GM23248 (cell line): ENCODE measurements at regions not wholly inside any gene's neighbourhood (a gene's known extent, or its start where the extent isn't known, plus 50 kb on each side); places are given as distances from the start of the nearest gene placed in this dataset. TPM values are rescaled to one million over a fixed set of nuclear protein-coding genes. Genes with fewer than 3 reads are reported as not detected.

Experiments used
- DNase-seq: peaks from one replicate; pipeline ENCODE4 v3.0.0-alpha.2; 2015
- H2AFZ ChIP-seq: fragments of 200-600 bp; sonication (generic); 2 replicates; pipeline ENCODE4 v1.6.1; 2016; ENCODE audit warnings: antibody characterized with exemption
- H3F3A ChIP-seq: fragments of 200-600 bp; sonication (generic); 2 replicates; pipeline ENCODE4 v1.6.1; 2016; ENCODE audit warnings: mild to moderate bottlenecking, antibody characterized with exemption, mixed run types; ENCODE audit not compliant: insufficient read depth
- H3K27ac ChIP-seq: fragments of 200-600 bp; sonication (generic); 2 replicates; pipeline ENCODE4 v1.5.1; 2016; ENCODE audit warnings: mild to moderate bottlenecking
- H3K27me3 ChIP-seq: fragments of 200-600 bp; sonication (generic); replicated peaks from 2 replicates; pipeline ENCODE4 v1.6.1; 2016; ENCODE audit warnings: mild to moderate bottlenecking; ENCODE audit not compliant: insufficient read depth
- H3K36me3 ChIP-seq: fragments of 200-600 bp; sonication (generic); 2 replicates; pipeline ENCODE4 v1.6.1; 2016; ENCODE audit warnings: low read depth, mild to moderate bottlenecking
- H3K4me1 ChIP-seq: fragments of 200-600 bp; sonication (generic); 2 replicates; pipeline ENCODE4 v1.6.1; 2016; ENCODE audit warnings: mild to moderate bottlenecking; ENCODE audit not compliant: insufficient read depth
- H3K4me2 ChIP-seq: fragments of 200-600 bp; sonication (generic); one replicate; pipeline ENCODE4 v1.6.1; 2016; ENCODE audit warnings: mild to moderate bottlenecking; ENCODE audit not compliant: unreplicated experiment
- H3K4me3 ChIP-seq: fragments of 200-600 bp; sonication (generic); 2 replicates; pipeline ENCODE4 v1.5.1; 2016; ENCODE audit warnings: mild to moderate bottlenecking
- H3K79me2 ChIP-seq: fragments of 200-600 bp; sonication (generic); 2 replicates; pipeline ENCODE4 v1.6.1; 2016; ENCODE audit warnings: mild to moderate bottlenecking; ENCODE audit not compliant: insufficient read depth
- H3K9ac ChIP-seq: fragments of 200-600 bp; sonication (generic); 2 replicates; pipeline ENCODE4 v1.6.1; 2016; ENCODE audit warnings: mild to moderate bottlenecking
- H3K9me2 ChIP-seq: fragments of 200-600 bp; sonication (generic); 2 replicates; pipeline ENCODE4 v1.6.1; 2016; ENCODE audit warnings: mixed run types, mild to moderate bottlenecking, moderate library complexity; ENCODE audit not compliant: insufficient read depth
- H3K9me3 ChIP-seq: fragments of 200-600 bp; sonication (generic); one replicate; pipeline ENCODE4 v1.6.1; 2017; ENCODE audit warnings: low read depth
- H4K20me1 ChIP-seq: fragments of 200-600 bp; sonication (generic); 2 replicates; pipeline ENCODE4 v1.6.0; 2016; ENCODE audit not compliant: insufficient read depth
- EZH2 ChIP-seq: fragments of 200-600 bp; sonication (generic); IDR thresholded peaks from 2 replicates; pipeline ENCODE4 v1.6.1; 2018; ENCODE audit warnings: antibody characterized with exemption, mild to moderate bottlenecking; ENCODE audit not compliant: insufficient read depth, poor library complexity, severe bottlenecking
- EZH2phosphoT487 ChIP-seq: fragments of 200-600 bp; sonication (generic); IDR thresholded peaks from 2 replicates; pipeline ENCODE4 v1.6.1; 2018; ENCODE audit warnings: antibody characterized with exemption, moderate library complexity, mild to moderate bottlenecking, low read depth; ENCODE audit not compliant: insufficient read depth
- WGBS, 2 experiments: methylation state at CpG; one replicate each; pipeline ENCODE4 v1.1.6; 2015 to 2017; ENCODE audit warnings: low lambda C conversion rate in 2 of 2, low coverage in 1 of 2; ENCODE audit errors: missing lambda C conversion rate in 2 of 2; 5-methylcytosine and 5-hydroxymethylcytosine counted together
- in situ Hi-C: fragments of 300-500 bp; cut with MboI; formaldehyde crosslinking; loops from 2 replicates; pipeline ENCODE4 v1.15.0; 2020
- small RNA-seq: library from RNA; depleted of rRNA; stranded (forward); fragments of <200 nt; gene quantifications from one replicate; pipeline ENCODE3, GENCODE V24; 2014; ENCODE audit warnings: low read depth, low replicate concordance

DNA sequence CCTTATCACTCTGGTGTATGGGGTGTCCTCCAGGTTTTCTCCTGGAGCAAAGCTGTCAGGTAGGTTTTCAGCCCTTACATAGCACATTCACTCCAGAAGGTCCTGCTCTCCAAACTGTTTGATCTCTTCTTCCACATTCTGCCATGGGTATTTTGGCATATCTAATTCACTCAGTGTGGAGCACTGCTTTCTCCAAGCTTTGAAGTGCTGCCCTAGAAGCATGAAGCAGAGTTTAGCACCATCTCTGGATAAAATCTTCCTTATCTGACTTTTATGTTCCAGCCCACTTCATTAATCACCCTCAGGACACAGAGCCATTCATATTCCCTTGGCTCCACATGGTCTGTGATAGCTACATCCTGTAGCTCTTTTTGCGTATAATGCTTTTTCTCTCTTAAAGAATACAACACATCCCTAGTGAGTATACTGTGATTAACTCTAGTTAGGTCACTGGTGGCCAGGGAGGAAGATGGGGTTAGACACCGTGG lies 56.7 kb upstream of the ARHGAP28 start:
- no peak overlapping the region for H2AFZ ChIP-seq
- 60 to 66% methylated on average over 2 of the region's 2 CpGs for WGBS, 2 experiments
- H3K9me3 ChIP-seq = no peaks in the 10 kb centered on the region
- H3K36me3 ChIP-seq = no peaks in the 10 kb centered on the region
- no peak overlapping the region for H3K27ac ChIP-seq
- H3K4me1 ChIP-seq = no peaks in the 10 kb centered on the region
- H3K4me3 ChIP-seq = no peak overlapping the region
- in situ Hi-C loops = no loop called here
- H3K9me2 ChIP-seq = no peaks in the 10 kb centered on the region
- DNase-seq = no peak
- H3K79me2 ChIP-seq = no peaks in the 10 kb centered on the region
- H3K4me2 ChIP-seq = no peak overlapping the region
- H3K9ac ChIP-seq = no peak overlapping the region
- no peaks in the 10 kb centered on the region for H4K20me1 ChIP-seq
- 0 out of 2 replicates have a peak, but pooled peaks cover 3% of the 10 kb centered on the region for H3K27me3 ChIP-seq
- H3F3A ChIP-seq = no peaks in the 10 kb centered on the region
- TF ChIP-seq EZH2 (no peak), EZH2phosphoT487 (no peak)

DNA sequence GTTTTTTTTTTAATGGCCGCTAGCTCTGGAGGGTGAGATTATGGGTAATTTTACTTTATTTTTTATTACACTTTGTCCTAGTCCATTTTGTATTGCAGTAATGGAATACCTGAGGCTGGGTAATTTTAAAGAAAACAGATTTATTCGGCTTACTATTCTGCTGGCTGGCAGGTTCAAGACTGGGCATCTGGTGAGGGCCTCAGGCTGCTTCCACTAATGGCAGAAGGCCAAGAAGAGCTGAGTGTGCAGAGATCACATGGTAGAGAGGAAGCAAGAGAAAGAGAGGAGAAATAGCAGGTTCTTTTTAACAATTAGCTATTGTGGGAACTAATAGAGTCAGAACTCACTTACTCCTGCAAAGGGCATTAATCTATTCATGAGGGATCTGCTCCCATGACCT lies 52.4 kb upstream of the ARHGAP28 start:
- no peak overlapping the region for H3K4me3 ChIP-seq
- no peak for TF ChIP-seq EZH2phosphoT487
- TF ChIP-seq EZH2 = no peak
- H3F3A ChIP-seq = no peaks in the 10 kb centered on the region
- no peaks in the 10 kb centered on the region for H3K79me2 ChIP-seq
- no peaks in the 10 kb centered on the region for H4K20me1 ChIP-seq
- H3K27ac ChIP-seq = no peak overlapping the region
- no peaks in the 10 kb centered on the region for H3K9me2 ChIP-seq
- no peak for DNase-seq
- WGBS, 2 experiments = 77 to 83% methylated on average over 2 of the region's 2 CpGs
- H3K27me3 ChIP-seq = peaks cover 3% of the 10 kb centered on the region
- no peak overlapping the region for H2AFZ ChIP-seq
- no peaks in the 10 kb centered on the region for H3K36me3 ChIP-seq
- no peaks in the 10 kb centered on the region for H3K4me1 ChIP-seq
- H3K4me2 ChIP-seq = no peak overlapping the region
- H3K9ac ChIP-seq = no peak overlapping the region
- no peaks in the 10 kb centered on the region for H3K9me3 ChIP-seq
- in situ Hi-C loops = no loop called here

DNA sequence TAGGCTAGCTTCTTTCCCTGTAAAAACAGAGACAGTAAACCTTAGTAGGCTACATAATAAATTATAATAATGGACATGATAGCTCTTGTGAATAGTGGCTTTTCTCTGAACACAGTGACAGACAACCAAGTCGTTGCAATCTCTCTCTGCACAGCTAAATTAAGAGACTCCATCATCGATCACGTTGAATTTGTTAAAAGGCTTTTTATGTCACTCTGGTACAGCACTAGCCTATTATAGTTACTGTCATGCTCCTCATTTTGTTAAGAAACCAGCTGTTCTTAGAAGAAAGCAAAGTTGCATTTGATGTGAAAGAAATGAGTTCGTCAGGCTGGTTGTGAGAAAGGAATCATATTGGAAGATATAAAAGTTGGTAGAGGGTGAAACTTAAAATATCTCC lies 50.3 kb upstream of the ARHGAP28 start:
- no peaks in the 10 kb centered on the region for H3K36me3 ChIP-seq
- no peaks in the 10 kb centered on the region for H3K9me3 ChIP-seq
- H3K79me2 ChIP-seq = no peaks in the 10 kb centered on the region
- H3K9me2 ChIP-seq = no peaks in the 10 kb centered on the region
- in situ Hi-C loops = no loop called here
- H3K27me3 ChIP-seq = no peaks in the 10 kb centered on the region; the same call in none of the 2 replicates
- H3K27ac ChIP-seq = no peak overlapping the region
- no peaks in the 10 kb centered on the region for H3F3A ChIP-seq
- no peak overlapping the region for H3K9ac ChIP-seq
- DNase-seq = no peak
- no peaks in the 10 kb centered on the region for H3K4me1 ChIP-seq
- H2AFZ ChIP-seq = no peak overlapping the region
- H3K4me3 ChIP-seq = no peak overlapping the region
- H3K4me2 ChIP-seq = no peak overlapping the region
- 10 to 12% methylated on average over 4 of the region's 4 CpGs for WGBS, 2 experiments
- no peak for TF ChIP-seq EZH2phosphoT487
- TF ChIP-seq EZH2 = no peak
- H4K20me1 ChIP-seq = no peaks in the 10 kb centered on the region

Small RNA genes lying in the stretch of these regions (small RNA-seq; reads per million reads assigned to genes)
- gene RN7SL282P = not detected
